ENCODE measurements at regions not wholly inside any gene's neighbourhood (a gene's known extent, or its start where the extent isn't known, plus 50 kb on each side); places are given as distances from the start of the nearest gene placed in this dataset.

GRCh38 chr4:55758066-55758465, 61.5 kb upstream of the EXOC1L start:
- Histone ChIP-seq H3K9ac (no peak overlapping the region), H3F3A (replicated peaks; ENCODE audit: insufficient read depth) (no peaks in the 10 kb centered on the region), H3K4me3 (ENCODE audit: low read depth in 2 of 2, low read length in 1 of 2) (no peak overlapping the region), H4K20me1 (ENCODE audit: insufficient read depth) (no peaks in the 10 kb centered on the region), H3K36me3 (replicated peaks in 1 of 2; ENCODE audit: control insufficient read depth in 1 of 2, insufficient read depth in 2 of 2, low read length in 1 of 2) (no peaks in the 10 kb centered on the region), H2AFZ (ENCODE audit: low read depth) (peak overlapping the region; percentile 48; the same call in 1 of the 2 replicates), H3K9me2 (no peaks in the 10 kb centered on the region), H3K27me3 (ENCODE audit: insufficient read depth) (no peaks in the 10 kb centered on the region), H3K27ac (ENCODE audit: low read depth in 2 of 2, low read length in 1 of 2) (no peak overlapping the region), H3K4me2 (no peak overlapping the region), H3K9me3 (no peaks in the 10 kb centered on the region), H3K79me2 (ENCODE audit: insufficient read depth) (no peaks in the 10 kb centered on the region), H3K4me1 (ENCODE audit: control insufficient read depth in 1 of 2, insufficient read depth in 2 of 2, low read depth in 1 of 2, low read length in 1 of 2) (no peaks in the 10 kb centered on the region; a peak in 1 of 4 replicates)
- POLR2A ChIA-PET = no interaction called here
- CTCF ChIA-PET = interaction anchor here (1.2 to 1.8 kb wide), 3 partner anchors 43 to 787 kb away, joined by 3 to 4 read pairs (median 3); no protein-coding TSS in a partner anchor
- no peak for DNase-seq
- WGBS (ENCODE audit: low lambda C conversion rate) = 51% methylated on average over 2 of the region's 2 CpGs
- TF ChIP-seq SIN3A (IDR thresholded peaks at IDR 0.05; ENCODE audit: borderline replicate concordance, low read depth, low read length) (no peak), SMC3 (IDR thresholded peaks at IDR 0.05; ENCODE audit: low read depth, low read length) (no peak), PBX3 (IDR thresholded peaks at IDR 0.05) (no peak), JUND (IDR thresholded peaks at IDR 0.05) (no peak), USF2 (IDR thresholded peaks at IDR 0.05; ENCODE audit: borderline replicate concordance, low read depth, low read length) (no peak), MAX (IDR thresholded peaks at IDR 0.05; ENCODE audit: low read depth) (no peak), ZBTB33 (IDR thresholded peaks at IDR 0.05; ENCODE audit: borderline replicate concordance, low read depth) (no peak), EZH2phosphoT487 (IDR thresholded peaks at IDR 0.05; ENCODE audit: borderline replicate concordance, low read depth) (no peak), RCOR1 (IDR thresholded peaks at IDR 0.05; ENCODE audit: low read length) (no peak), RAD21 (IDR thresholded peaks at IDR 0.05; ENCODE audit: low read length) (no peak), IRF3 (IDR thresholded peaks at IDR 0.05; ENCODE audit: low read depth, low read length) (no peak)

- no peaks in the 10 kb centered on the region for H4K20me1 ChIP-seq (ENCODE audit: insufficient read depth)
- CTCF ChIA-PET = interaction anchor here (1.8 kb wide), 1 partner anchor 787 kb away, joined by 4 read pairs; no protein-coding TSS in a partner anchor
- no peak for DNase-seq
- no peak overlapping the region for H3K4me3 ChIP-seq (ENCODE audit: low read depth in 2 of 2, low read length in 1 of 2)
- H3K9me3 ChIP-seq = no peaks in the 10 kb centered on the region
- H2AFZ ChIP-seq (ENCODE audit: low read depth) = no peak overlapping the region
- 77% methylated on average over 4 of the region's 4 CpGs for WGBS (ENCODE audit: low lambda C conversion rate)
- no peak overlapping the region for H3K4me2 ChIP-seq
- H3K79me2 ChIP-seq (ENCODE audit: insufficient read depth) = no peaks in the 10 kb centered on the region
- POLR2A ChIA-PET = no interaction called here
- H3K9ac ChIP-seq = no peak overlapping the region
- H3K9me2 ChIP-seq = no peaks in the 10 kb centered on the region
- H3K4me1 ChIP-seq (ENCODE audit: control insufficient read depth in 1 of 2, insufficient read depth in 2 of 2, low read depth in 1 of 2, low read length in 1 of 2) = no peaks in the 10 kb centered on the region; a peak in 1 of 4 replicates
- no peaks in the 10 kb centered on the region for H3K27me3 ChIP-seq (ENCODE audit: insufficient read depth)
- no peaks in the 10 kb centered on the region for H3F3A ChIP-seq (replicated peaks; ENCODE audit: insufficient read depth)
- H3K27ac ChIP-seq (ENCODE audit: low read depth in 2 of 2, low read length in 1 of 2) = no peak overlapping the region
- no peaks in the 10 kb centered on the region for H3K36me3 ChIP-seq (replicated peaks in 1 of 2; ENCODE audit: control insufficient read depth in 1 of 2, insufficient read depth in 2 of 2, low read length in 1 of 2)
- TF ChIP-seq RCOR1 (IDR thresholded peaks at IDR 0.05; ENCODE audit: low read length) (no peak), SIN3A (IDR thresholded peaks at IDR 0.05; ENCODE audit: borderline replicate concordance, low read depth, low read length) (no peak), NFIC (IDR thresholded peaks at IDR 0.05; ENCODE audit: borderline replicate concordance) (no peak), SMC3 (IDR thresholded peaks at IDR 0.05; ENCODE audit: low read depth, low read length) (no peak), FOXM1 (IDR thresholded peaks at IDR 0.05; ENCODE audit: low read depth) (no peak), RXRA (IDR thresholded peaks at IDR 0.05; ENCODE audit: borderline replicate concordance, low read depth) (no peak), ZBTB33 (IDR thresholded peaks at IDR 0.05; ENCODE audit: borderline replicate concordance, low read depth) (no peak), EZH2phosphoT487 (IDR thresholded peaks at IDR 0.05; ENCODE audit: borderline replicate concordance, low read depth) (no peak), NRF1 (IDR thresholded peaks at IDR 0.05; ENCODE audit: low read depth, low read length) (no peak), USF2 (IDR thresholded peaks at IDR 0.05; ENCODE audit: borderline replicate concordance, low read depth, low read length) (no peak), RAD21 (IDR thresholded peaks at IDR 0.05; ENCODE audit: low read length) (no peak), USF1 (IDR thresholded peaks at IDR 0.05; ENCODE audit: borderline replicate concordance, low read depth) (no peak)
Measured at GRCh38 chr4:55758570-55758969, 61.0 kb upstream of the EXOC1L start.

Measured in SK-N-SH (cell line).